NB4 (cell line): ENCODE measurements at regions not wholly inside any gene's neighbourhood (a gene's known extent, or its start where the extent isn't known, plus 50 kb on each side); places are given as distances from the start of the nearest gene placed in this dataset.

ENCODE experiments used
- DNase-seq: peaks from one replicate; pipeline ENCODE4 v3.0.0; 2010; ENCODE audit warnings: low read depth
- H3K4me3 ChIP-seq: one replicate; pipeline ENCODE4 v1.5.1; 2011; ENCODE audit warnings: mild to moderate bottlenecking, low read depth, low read length, moderate library complexity
- CTCF ChIP-seq: IDR thresholded peaks from one replicate; pipeline ENCODE4 v1.5.1; 2012; ENCODE audit warnings: low read depth, low read length
- MYC ChIP-seq: IDR thresholded peaks from 2 replicates; pipeline ENCODE4 v1.6.1; 2011; ENCODE audit warnings: low read depth, low read length
- POLR2A ChIP-seq: IDR thresholded peaks from 2 replicates; pipeline ENCODE4 v1.6.1; 2011; ENCODE audit warnings: mild to moderate bottlenecking; ENCODE audit not compliant: insufficient read length; ENCODE audit errors: extremely low read depth
- TF ChIP-seq, protein P1 (sequence below): IDR thresholded peaks from 2 replicates; pipeline ENCODE4 v1.6.1; 2011; ENCODE audit warnings: low read depth, low read length

DNA sequence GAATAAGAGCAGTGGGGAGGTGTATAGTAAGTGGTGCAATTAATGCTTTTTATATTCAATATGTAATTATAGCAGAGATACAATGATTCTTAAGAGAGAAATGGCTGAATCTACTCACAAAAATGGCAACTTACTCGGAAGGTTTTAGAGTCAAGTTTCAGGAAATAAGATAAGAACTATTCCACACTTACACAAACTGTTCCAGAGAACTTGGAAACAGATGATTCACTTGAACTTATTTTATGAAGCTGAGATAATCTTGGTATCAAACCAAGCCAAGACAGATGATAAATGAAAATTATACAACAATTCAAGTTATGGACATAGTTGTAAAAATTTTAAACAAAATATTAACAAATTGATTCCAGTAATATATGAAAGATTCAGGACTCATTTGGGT, 311.3 kb upstream of the HS3ST1 start:
- DNase-seq: no peak
- no peak overlapping the region for H3K4me3 ChIP-seq
- TF ChIP-seq CTCF: no peak
- TF ChIP-seq POLR2A: no peak
- TF ChIP-seq, protein P1, sequence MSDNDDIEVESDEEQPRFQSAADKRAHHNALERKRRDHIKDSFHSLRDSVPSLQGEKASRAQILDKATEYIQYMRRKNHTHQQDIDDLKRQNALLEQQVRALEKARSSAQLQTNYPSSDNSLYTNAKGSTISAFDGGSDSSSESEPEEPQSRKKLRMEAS: no peak
- no peak for TF ChIP-seq MYC

DNA sequence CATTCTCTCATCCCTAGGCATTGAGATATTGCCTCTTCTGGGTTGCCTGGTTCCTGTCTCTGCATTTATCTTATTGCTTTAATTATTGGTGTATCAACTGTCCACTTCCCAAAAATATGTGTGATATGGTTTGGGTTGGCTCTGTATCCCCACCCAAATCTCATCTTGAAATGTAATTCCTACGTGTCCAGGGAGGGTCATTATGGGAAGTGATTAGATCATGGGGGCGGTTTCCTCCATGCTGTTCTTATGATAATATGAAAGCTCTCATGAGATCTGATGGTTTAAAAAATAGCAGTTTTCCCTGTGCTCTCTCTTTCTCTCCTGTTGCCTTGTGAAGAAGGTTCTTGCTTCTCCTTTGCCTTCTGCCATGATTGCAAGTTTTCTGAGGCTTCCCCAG, 308.3 kb upstream of the HS3ST1 start:
- TF ChIP-seq CTCF: no peak
- TF ChIP-seq POLR2A: no peak
- TF ChIP-seq MYC: no peak
- TF ChIP-seq, protein P1: no peak
- no peak for DNase-seq
- no peak overlapping the region for H3K4me3 ChIP-seq

- TF ChIP-seq, protein P1: no peak
- TF ChIP-seq POLR2A (no peak), CTCF (no peak), MYC (no peak)
- no peak overlapping the region for H3K4me3 ChIP-seq
- DNase-seq: no peak
These were observed 307.0 kb upstream of the HS3ST1 start for GRCh38 chr4:11735651-11736050.

GRCh38 chr4:11732155-11732554, 303.5 kb upstream of the HS3ST1 start:
- DNase-seq: no peak

DNA sequence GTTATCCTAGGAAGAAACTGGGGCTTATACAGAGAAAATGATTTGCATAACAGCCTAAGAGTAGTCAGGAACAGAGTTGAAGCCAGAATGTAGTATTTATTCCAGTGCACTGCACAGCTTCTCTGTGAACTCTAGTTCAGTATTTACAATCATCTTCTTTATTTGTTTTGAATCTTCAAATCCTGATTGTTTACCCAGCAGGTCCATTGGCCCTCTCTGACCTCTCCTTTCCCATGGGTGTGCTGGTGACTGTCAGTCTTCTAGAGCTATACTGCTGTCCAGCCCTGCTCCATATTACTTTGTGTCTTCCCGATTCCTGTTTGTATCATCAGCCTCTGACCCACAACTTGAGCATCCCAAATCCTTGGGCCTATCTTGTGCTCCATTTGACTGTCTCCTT, 301.9 kb upstream of the HS3ST1 start:
- no peak for DNase-seq
- TF ChIP-seq MYC (no peak), POLR2A (no peak), CTCF (no peak)
- TF ChIP-seq, protein P1: no peak
- H3K4me3 ChIP-seq: no peak overlapping the region

More at GRCh38 chr4:11732155-11732554, 303.5 kb upstream of the HS3ST1 start:
- TF ChIP-seq MYC (no peak), CTCF (no peak), POLR2A (no peak)
- TF ChIP-seq, protein P1: no peak
- no peak overlapping the region for H3K4me3 ChIP-seq

GRCh38 chr4:11729548-11729947, 300.9 kb upstream of the HS3ST1 start:
- no peak overlapping the region for H3K4me3 ChIP-seq
- TF ChIP-seq MYC: no peak
- TF ChIP-seq CTCF: no peak
- DNase-seq: no peak
